Stimulated activated CD4-positive, alpha-beta T cell treated with anti-CD3 and anti-CD28 coated beads, Interleukin-4, amount 100 ng/mL, for 4 hours (primary cell): ENCODE measurements at regions not wholly inside any gene's neighbourhood (a gene's known extent, or its start where the extent isn't known, plus 50 kb on each side); places are given as distances from the start of the nearest gene placed in this dataset.

ENCODE experiments used
- DNase-seq, 2 experiments: peaks; one replicate each; pipeline ENCODE4 v3.0.0-alpha.2; 2020

DNA sequence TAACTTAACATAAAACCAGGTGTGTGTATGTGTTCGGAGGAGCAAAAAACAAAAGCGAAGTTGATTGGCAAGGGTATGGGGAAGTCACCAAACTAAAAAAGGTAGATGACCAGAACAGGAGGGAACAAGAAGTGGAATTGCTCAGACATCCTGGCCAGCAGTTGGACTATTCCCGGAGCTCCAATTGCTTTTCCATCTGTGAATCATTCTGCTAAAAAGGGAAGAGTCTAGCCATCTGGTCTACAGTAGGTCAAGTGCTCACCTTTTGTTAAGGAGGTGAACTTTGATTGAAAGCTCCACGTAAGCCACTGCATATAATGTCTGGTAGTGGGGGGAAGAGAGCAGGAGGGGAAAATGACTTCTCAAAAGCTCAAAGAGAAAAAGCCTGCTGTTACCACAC is 50.0 kb upstream of the BET1 start:
- no peak for DNase-seq

- DNase-seq, result no peak
These were observed 51.8 kb upstream of the BET1 start for GRCh38 chr7:94055963-94056362.

DNA sequence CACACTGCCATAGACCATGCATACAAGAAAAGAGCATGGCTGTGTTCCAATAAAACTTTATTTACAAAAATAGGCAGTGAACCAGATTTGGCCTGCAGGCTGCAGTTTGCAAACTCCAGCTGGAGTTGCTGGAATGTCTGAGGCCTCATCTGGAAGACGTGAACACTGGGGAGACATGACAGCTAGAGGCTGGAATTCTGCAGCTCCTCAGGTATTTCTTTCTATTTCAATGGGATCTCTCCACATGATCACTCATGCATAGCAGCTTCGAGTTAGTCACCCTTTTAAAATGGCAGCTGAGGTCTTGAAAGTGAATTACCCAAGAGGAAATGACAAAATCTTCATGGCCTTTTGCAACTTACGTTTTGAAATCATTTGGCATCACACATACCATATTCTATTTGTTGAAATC is 52.6 kb upstream of the BET1 start:
- DNase-seq, result no peak

DNA sequence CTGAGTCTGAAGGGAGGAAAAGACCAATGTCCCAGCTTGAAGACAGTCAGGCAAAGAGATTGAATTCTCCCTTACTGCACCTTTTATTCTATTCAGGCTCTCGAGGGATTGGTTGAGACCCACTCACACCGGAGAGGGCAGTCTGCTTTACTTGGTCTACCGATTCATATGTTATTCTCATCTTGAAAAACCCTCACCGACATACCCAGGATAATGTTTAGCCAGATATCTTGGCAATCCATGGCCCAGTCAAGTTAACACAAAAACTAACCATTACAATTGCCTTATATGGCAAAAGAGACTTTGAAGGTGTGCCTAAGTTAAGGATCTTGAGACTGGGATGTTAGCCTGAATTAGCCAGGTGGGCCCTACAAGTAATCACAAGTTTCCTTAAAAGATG is 53.8 kb upstream of the BET1 start:
- no peak for DNase-seq

GRCh38 chr7:94059746-94060145 is 55.6 kb upstream of the BET1 start:
- DNase-seq, result no peak

GRCh38 chr7:94060752-94061151 is 56.6 kb upstream of the BET1 start:
- no peak for DNase-seq

DNA sequence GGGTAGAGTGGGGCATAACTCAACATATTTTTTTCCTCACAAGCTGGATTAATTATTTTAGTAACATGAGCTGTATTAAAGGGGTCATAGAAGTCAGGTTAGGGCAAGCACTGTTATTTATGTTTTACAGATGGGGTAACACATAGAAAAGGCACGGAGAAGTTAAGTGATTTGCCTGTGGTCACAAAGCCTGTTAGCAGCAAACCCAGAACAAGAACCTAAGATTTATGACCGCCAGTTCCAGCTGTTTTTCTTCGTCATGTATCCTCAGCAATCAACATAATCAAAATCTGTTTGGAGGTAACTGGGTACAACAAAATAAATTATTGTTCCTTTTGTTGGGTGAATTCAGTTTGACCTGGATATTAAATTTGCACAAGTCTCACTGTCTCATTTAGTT is 57.2 kb upstream of the BET1 start:
- DNase-seq, result no peak

- no peak for DNase-seq
These were observed 58.2 kb upstream of the BET1 start for GRCh38 chr7:94062372-94062771.

DNA sequence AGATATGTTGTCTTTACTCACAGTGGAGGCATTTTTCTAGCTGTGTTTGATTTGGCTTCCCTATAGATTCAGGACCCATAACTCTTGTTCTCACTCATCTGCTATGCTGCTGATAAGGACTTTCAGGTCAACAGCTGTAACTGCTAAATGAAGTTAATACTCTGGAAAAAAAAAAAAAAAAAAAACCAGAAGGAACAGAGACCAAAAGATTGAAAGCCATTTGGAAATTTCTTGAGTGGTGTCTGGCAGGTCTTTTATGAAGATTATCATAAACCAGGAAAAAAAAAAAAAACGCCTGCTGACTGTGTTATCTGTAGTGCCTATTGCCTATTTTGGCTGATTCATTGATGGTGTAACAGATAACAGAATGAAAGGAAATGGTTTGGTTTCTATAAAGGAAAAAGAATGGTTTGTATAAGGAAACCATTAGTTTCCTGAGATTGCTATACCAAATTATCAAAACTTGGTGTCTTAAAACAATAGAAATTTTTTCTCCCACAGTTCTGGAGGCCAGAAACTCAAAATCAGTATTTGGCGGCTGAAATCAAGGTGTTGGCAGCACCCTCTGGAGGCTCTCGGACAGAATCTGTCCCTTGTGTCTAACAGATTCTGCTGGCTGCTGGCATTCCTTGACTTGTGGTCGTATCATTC is 60.5 kb upstream of the BET1 start:
- no peak for DNase-seq

DNA sequence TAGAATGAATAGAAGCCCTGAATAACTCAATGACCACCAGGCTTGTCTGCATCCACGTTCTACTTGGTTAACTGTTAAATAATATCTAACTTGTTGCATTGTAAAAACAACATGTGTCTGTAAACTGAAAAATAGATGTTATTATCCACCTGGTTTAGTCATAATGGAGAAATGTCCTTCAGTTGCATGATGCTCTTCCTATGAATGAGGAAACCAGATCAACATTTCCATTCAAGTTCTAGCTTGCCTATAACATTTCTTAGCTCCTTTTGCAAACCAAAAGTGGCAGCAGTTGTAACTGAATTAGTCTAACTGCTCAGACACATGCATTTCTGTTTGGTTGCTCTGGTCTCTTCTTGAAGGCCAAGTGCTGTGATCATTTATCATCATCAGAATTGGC is 62.9 kb upstream of the BET1 start:
- DNase-seq, result no peak

- DNase-seq, result no peak
These were observed 63.4 kb upstream of the BET1 start for GRCh38 chr7:94067506-94067905.

DNA sequence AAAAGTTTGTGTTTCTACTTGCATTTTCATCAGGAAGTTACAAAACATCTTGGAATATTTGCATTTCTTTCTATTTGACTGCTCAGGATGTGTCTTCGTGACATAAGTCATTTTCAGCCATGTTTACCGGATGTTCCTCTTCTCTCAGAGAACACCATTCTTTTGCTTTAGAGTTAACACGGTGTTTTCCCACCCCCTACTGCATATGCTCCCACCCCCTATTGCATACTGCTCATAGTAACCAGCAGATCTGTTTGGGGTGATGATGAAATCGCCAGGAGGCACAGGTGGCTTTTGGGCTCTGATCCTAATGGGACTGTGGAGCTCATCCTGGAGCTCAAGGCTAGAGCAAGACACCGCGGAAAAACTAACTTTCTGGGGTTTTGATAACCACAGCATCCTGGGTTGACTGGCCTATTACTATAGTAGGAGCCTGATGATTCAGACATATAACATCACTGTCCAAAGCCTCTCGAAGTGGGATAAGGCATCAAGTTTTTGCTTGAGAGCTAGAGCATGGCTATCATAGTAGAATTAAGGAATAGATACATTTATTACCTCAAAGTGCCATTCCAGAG is 65.1 kb upstream of the BET1 start:
- no peak for DNase-seq

- no peak for DNase-seq
These were observed 76.4 kb upstream of the BET1 start for GRCh38 chr7:94080551-94080950.

GRCh38 chr7:94082126-94082525 is 78.0 kb upstream of the BET1 start:
- DNase-seq, result no peak

DNA sequence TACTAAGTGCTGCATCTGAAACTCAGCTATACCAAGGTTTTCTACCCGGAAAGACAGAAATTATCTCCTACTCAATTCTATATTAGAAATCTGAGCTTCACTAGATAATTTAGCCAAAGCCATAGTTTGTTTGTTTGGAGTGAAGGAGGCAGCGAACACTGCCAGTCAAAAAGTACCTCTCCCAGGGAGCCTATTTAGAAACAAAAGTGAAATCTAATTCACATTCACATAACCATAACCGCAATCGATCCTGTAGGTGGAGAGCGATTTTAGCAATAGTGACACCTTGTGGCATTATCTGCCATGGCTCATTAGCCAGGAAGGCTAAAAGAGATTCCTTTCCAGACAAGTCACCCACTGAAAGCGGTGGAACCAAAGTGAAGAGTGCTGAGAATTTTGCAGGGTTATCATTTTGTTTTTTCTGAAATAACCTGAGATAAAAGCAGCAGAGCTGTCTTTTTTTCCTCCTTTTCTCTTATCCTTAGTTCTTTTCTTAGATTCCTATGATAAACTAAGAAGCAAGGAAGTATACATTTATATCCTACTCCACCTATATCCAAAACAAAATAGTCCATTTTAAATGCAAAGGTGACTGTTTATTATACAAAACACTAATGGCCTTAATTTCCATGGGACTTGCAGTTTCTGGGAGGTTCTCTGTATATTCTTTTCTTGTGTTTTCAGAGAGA is 83.7 kb upstream of the BET1 start:
- DNase-seq, result peak; percentile 12 to 44

DNA sequence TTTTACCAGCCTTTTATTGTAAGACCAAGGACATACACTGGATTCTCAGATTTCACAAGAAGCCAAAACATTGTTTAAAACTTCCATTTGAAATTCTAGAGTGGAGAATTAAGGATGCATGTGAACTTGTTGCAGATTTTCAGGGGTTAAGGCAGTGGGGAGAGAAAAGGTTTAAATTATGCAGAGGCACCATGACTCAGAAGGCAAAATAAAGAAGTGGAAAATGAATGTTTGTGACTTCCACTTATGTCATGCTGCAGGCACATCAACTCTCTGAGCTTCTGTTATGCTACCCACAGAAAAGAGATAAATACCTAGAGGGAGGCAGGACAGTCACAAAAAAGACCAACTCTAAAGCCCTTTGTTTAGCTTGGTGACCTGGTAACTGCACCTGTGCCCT is 84.4 kb upstream of the BET1 start:
- no peak for DNase-seq

DNA sequence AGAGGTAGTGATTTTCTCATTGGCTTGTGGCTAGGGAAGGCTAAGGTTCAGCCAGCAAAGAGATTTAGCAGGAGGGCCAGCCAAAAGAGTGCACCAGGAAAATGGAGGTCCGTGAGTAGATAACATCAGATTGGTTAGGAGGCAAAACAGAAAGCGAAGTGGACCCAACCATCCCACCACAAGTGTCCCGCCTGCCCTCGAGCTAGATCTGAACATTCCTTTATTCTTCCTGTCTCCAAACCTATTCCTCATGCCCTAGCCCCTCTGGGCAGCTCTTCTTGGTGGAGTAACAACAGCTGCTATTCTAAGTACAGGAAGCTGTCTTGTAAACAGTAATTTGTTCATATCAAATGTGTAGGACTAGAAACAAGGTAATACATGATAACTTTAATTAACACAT is 85.7 kb upstream of the BET1 start:
- DNase-seq, result no peak

- DNase-seq, result no peak
These were observed 88.8 kb upstream of the BET1 start for GRCh38 chr7:94092980-94093379.

- no peak for DNase-seq
These were observed 90.1 kb upstream of the BET1 start for GRCh38 chr7:94094298-94094697.

DNA sequence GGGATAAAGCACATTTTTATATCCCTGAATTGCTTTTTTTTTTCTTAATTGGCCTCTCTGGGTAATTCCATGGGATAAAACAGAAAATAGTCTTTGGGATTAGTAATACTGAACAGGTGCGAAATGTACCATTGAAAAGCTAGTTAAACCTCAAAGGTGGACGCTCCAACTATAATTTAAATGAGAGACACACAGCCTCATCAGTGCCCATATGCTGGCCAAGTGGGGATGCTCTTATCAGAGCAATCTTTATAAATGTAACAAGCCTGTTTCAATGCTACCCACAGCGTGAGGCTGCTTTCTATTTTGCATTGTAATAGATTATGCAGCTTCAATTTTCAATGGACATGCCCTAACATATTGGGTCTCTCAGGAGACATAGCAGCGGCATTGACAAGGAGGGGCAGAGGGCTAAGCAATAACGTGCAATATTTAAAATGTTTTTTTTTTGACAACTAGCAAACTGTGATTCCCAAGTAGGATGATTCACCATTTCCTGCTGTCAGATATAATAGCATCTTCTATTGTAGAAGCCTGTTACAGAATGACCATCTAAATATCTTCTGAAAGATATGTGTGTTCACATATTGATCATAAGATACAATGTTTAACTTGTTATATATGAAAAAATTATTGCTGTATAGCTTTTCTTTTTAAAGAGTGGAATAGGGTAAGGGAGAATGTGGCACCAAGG is 91.3 kb upstream of the BET1 start:
- DNase-seq, result no peak

- no peak for DNase-seq
These were observed 95.5 kb upstream of the BET1 start for GRCh38 chr7:94099679-94100078.

DNA sequence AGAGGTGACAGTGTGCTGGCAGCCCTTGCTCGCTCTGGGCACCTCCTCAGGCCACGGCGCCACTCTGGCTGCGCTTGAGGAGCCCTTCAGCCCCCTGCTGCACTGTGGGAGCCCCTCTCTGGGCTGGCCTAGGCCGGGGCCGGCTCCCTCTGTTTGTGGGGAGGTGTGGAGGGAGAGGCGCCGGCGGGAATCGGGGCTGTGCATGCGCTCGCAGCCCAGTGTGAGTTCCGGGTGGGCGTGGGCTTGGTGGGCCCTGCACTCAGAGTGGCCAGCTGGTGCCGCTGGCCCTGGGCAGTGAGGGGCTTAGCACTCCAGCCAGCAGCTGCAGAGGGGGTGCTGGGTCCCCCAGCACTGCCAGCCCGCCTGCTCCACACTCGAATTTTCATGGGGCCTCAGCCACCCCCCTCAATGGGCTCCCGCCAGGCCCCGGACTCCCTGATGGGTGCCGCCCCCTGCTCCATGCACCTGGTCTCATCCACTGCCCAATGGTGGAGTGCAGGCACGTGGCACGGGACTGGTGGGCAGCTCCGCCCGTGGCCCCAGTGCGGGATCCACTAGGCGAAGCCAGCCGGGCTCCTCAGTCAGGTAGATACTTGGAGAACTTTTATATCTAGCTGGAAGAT is 96.7 kb upstream of the BET1 start:
- no peak for DNase-seq

DNA sequence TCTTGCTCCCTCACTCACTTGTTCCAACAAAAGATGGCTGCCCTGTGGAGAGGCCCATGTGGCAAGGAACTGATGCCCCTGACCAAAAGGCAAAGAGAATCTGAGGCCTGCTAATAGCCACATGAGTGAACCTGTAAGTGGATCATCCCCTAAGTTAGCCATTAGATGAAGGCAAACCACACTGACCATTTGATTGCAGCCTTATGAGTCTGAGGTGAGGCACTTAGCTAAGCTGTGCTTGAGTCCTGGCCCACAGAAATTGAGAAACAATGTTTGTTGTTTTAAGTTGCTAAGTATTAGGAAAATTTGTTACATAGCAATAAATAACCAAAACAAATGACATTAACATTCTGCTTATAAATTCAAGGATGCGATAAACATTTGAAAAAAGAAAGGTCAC is 100.1 kb upstream of the BET1 start:
- DNase-seq, result no peak

- DNase-seq, result no peak
These were observed 105.4 kb upstream of the BET1 start for GRCh38 chr7:94109556-94109955.
